HepG2 (cell line): ENCODE measurements at regions not wholly inside any gene's neighbourhood (a gene's known extent, or its start where the extent isn't known, plus 50 kb on each side); places are given as distances from the start of the nearest gene placed in this dataset.

ENCODE experiments used
- ATAC-seq: fragments of 200-7000 bp; cut with Tn5 transposase; 3 replicates; pipeline ENCODE4 v1.9.1; 2020; ENCODE audit warnings: mild to moderate bottlenecking, moderate library complexity
- BruUV-seq: library from RNA; stranded (reverse); fragments of 400-500 nt; replicated peaks from 2 replicates; lab custom pipeline; 2021; lab: Mats Ljungman, UMichigan
- CTCF ChIA-PET: fragments of 300-600 bp; formaldehyde crosslinking; extraction: SDS; loops from one replicate; lab custom pipeline; 2021; ENCODE audit warnings: low total read pairs, inconsistent platforms, low intra/inter-chr PET ratio; lab: Yijun Ruan, JAX
- POLR2A ChIA-PET: fragments of 350-600 bp; sonication (Branson Sonifier 250); formaldehyde crosslinking; loops from one replicate; lab custom pipeline; 2020; ENCODE audit warnings: antibody characterized with exemption, inconsistent platforms; lab: Yijun Ruan, JAX
- DNase-seq: peaks from one replicate; pipeline ENCODE4 v3.0.0-alpha.2; 2015; ENCODE audit warnings: low spot score
- FAIRE-seq: peaks from 3 replicates; lab custom pipeline; 2011; peaks lifted over from hg19 to GRCh38; lab: Jason Lieb, UNC
- H2AFZ ChIP-seq: one replicate; pipeline ENCODE4 v1.6.1; 2011; ENCODE audit warnings: low read length, inconsistent platforms
- H3K27ac ChIP-seq: fragments of 300-600 bp; 3 replicates; pipeline ENCODE4 v1.8.0; 2011; ENCODE audit warnings: mixed run types, mild to moderate bottlenecking, mixed read lengths, low read length, inconsistent platforms; ENCODE audit not compliant: insufficient read depth; ENCODE audit errors: extremely low read length
- H3K27me3 ChIP-seq, 2 experiments: fragments of 200-600 bp in 1 of 2; 2 replicates in 1 of 2; 3 replicates in 1 of 2; pipeline versions ENCODE4 v1.6.0 to v1.8.0; 2011; ENCODE audit warnings: low read length in 2 of 2, mild to moderate bottlenecking in 2 of 2, moderate library complexity in 2 of 2, inconsistent platforms in 1 of 2; ENCODE audit not compliant: insufficient read depth in 2 of 2, control insufficient read depth in 1 of 2
- H3K36me3 ChIP-seq, 2 experiments: fragments of 200-600 bp in 1 of 2; replicated peaks in 1 of 2; 2 replicates in 1 of 2; 3 replicates in 1 of 2; pipeline versions ENCODE4 v1.5.1 to v1.8.0; 2011; ENCODE audit warnings: low read length in 2 of 2, inconsistent platforms in 1 of 2; ENCODE audit not compliant: insufficient read depth in 2 of 2, control insufficient read depth in 1 of 2
- H3K4me1 ChIP-seq: 2 replicates; pipeline ENCODE4 v1.5.1; 2012; ENCODE audit warnings: low read length, inconsistent platforms; ENCODE audit not compliant: insufficient read depth
- H3K4me2 ChIP-seq: 2 replicates; pipeline ENCODE4 v1.6.0; 2011; ENCODE audit warnings: low read depth, low read length, inconsistent platforms
- H3K4me3 ChIP-seq, 3 experiments: fragments of 200-600 bp in 1 of 3; sonication (generic), shearing (Covaris generic) in 1 of 3; replicated peaks in 1 of 3; 2 replicates each; pipeline ENCODE4 v1.5.1; 2011 to 2016; ENCODE audit warnings: low read length in 3 of 3, inconsistent platforms in 2 of 3, low read depth in 2 of 3, mild to moderate bottlenecking in 2 of 3, control low read depth in 1 of 3, mixed read lengths in 1 of 3; ENCODE audit not compliant: insufficient read depth in 1 of 3
- H3K79me2 ChIP-seq: one replicate; pipeline ENCODE4 v1.6.1; 2011; ENCODE audit warnings: low read length, inconsistent platforms; ENCODE audit not compliant: insufficient read depth
- H3K9ac ChIP-seq: 2 replicates; pipeline ENCODE4 v1.6.0; 2011; ENCODE audit warnings: mild to moderate bottlenecking, low read depth, low read length, inconsistent platforms; ENCODE audit not compliant: insufficient read depth
- H3K9me3 ChIP-seq: 2 replicates; pipeline ENCODE4 v1.5.1; 2012; ENCODE audit warnings: mild to moderate bottlenecking, low read length
- H4K20me1 ChIP-seq: 2 replicates; pipeline ENCODE4 v1.6.0; 2011; ENCODE audit warnings: inconsistent platforms, mild to moderate bottlenecking, low read length, moderate library complexity; ENCODE audit not compliant: insufficient read depth
- DR1 ChIP-seq: sonication (generic); formaldehyde crosslinking; IDR thresholded peaks from 2 replicates; pipeline ENCODE4 v1.8.0; 2021; ENCODE audit warnings: mild to moderate bottlenecking, missing genetic modification reagents, inconsistent platforms
- FOXC1 ChIP-seq: sonication (generic); formaldehyde crosslinking; IDR thresholded peaks from 2 replicates; pipeline ENCODE4 v1.8.0; 2022; ENCODE audit warnings: mild to moderate bottlenecking, missing genetic modification reagents, borderline replicate concordance
- GMEB1 ChIP-seq: sonication (generic); formaldehyde crosslinking; IDR thresholded peaks from 2 replicates; pipeline ENCODE4 v1.5.1; 2020; ENCODE audit warnings: missing genetic modification reagents, mild to moderate bottlenecking, borderline replicate concordance
- HMG20A ChIP-seq: IDR thresholded peaks from 2 replicates; pipeline ENCODE4 v1.6.1; 2016; ENCODE audit warnings: borderline replicate concordance
- ISL2 ChIP-seq: sonication (generic); formaldehyde crosslinking; IDR thresholded peaks from 2 replicates; pipeline ENCODE4 v1.5.0; 2020; ENCODE audit warnings: missing genetic modification reagents
- NFKB2 ChIP-seq: sonication (generic); formaldehyde crosslinking; IDR thresholded peaks from 2 replicates; pipeline ENCODE4 v1.4.0; 2020; ENCODE audit warnings: missing genetic modification reagents, borderline replicate concordance
- RNF2 ChIP-seq: fragments of 450-650 bp; conservative IDR thresholded peaks from 2 replicates; pipeline ENCODE4 v1.6.1; 2016; ENCODE audit warnings: low read depth
- SAP130 ChIP-seq: IDR thresholded peaks from 2 replicates; pipeline ENCODE4 v1.6.1; 2016; ENCODE audit warnings: low read depth
- SMC3 ChIP-seq: IDR thresholded peaks from 2 replicates; pipeline ENCODE4 v1.6.1; 2011; ENCODE audit warnings: low read length, improper control_type of control experiment
- TBP ChIP-seq: sonication (generic); formaldehyde crosslinking; IDR thresholded peaks from 2 replicates; pipeline ENCODE4 v1.5.0; 2020; ENCODE audit warnings: missing genetic modification reagents
- ZNF292 ChIP-seq: sonication (generic); formaldehyde crosslinking; IDR thresholded peaks from 2 replicates; pipeline ENCODE4 v1.8.1; 2022; ENCODE audit warnings: mild to moderate bottlenecking, low read depth, missing genetic modification reagents, borderline replicate concordance
- ZNF780A ChIP-seq: sonication (generic); formaldehyde crosslinking; IDR thresholded peaks from 2 replicates; pipeline ENCODE4 v1.8.0; 2022; ENCODE audit warnings: mild to moderate bottlenecking, missing genetic modification reagents, moderate library complexity
- WGBS: methylation state at CpG from one replicate; pipeline ENCODE4 v1.1.6; 2017; ENCODE audit warnings: low lambda C conversion rate; 5-methylcytosine and 5-hydroxymethylcytosine counted together
- in situ Hi-C: cut with HindIII; loops from 2 replicates; pipeline ENCODE4 v1.10.0; 2017; ENCODE audit warnings: low pct_unique_long_range_greater_than_20kb; ENCODE audit not compliant: extremely low pct_ligation_motif_present
- intact Hi-C: fragments of 100-400 bp; cut with micrococcal nuclease; formaldehyde crosslinking; loops from one replicate; pipeline ENCODE4 v1.10.0; 2022; ENCODE audit not compliant: unreplicated experiment
- TF ChIP-seq, protein P1 (sequence below): sonication (generic); formaldehyde crosslinking; IDR thresholded peaks from 2 replicates; pipeline ENCODE4 v1.8.1; 2023; ENCODE audit warnings: mild to moderate bottlenecking, missing genetic modification reagents
- TF ChIP-seq, protein P2 (sequence below): fragments of 450-650 bp; IDR thresholded peaks from 2 replicates; pipeline ENCODE4 v1.6.1; 2017
- TF ChIP-seq, protein P3 (sequence below): sonication (generic); formaldehyde crosslinking; IDR thresholded peaks from 2 replicates; pipeline ENCODE4 v1.5.1; 2020; ENCODE audit warnings: missing genetic modification reagents, mild to moderate bottlenecking, borderline replicate concordance

- no peak overlapping the region for H3K9ac ChIP-seq
- H3K4me1 ChIP-seq, result peaks cover 94% of the 10 kb centered on the region
- FAIRE-seq, result peak; percentile 64
- peak overlapping the region; percentile 44 for H3K4me2 ChIP-seq
- no peak overlapping the region for H3K4me3 ChIP-seq
- ChIA-PET CTCF (no interaction called here), POLR2A (interaction anchor here (0.6 to 2.1 kb wide), 7 partner anchors 8 to 114 kb away, joined by 3 to 13 read pairs (median 5); partner anchors contain the start of gene ACSL4)
- H3K79me2 ChIP-seq, result peaks cover 6% of the 10 kb centered on the region
- H3K9me3 ChIP-seq, result no peaks in the 10 kb centered on the region
- DNase-seq, result peak; percentile 72
- no peaks in the 10 kb centered on the region for H4K20me1 ChIP-seq
- no peak overlapping the region for H2AFZ ChIP-seq
- no peaks in the 10 kb centered on the region for H3K27me3 ChIP-seq
- intact Hi-C loops (no loop called here), in situ Hi-C loops (loop anchor here (10.0 kb wide), 1 partner anchor 92 kb away; the partner anchor contains the start of gene ACSL4)
- H3K36me3 ChIP-seq, result no peaks in the 10 kb centered on the region
- BruUV-seq, result no TSS peak
- peak; percentile 66 for ATAC-seq
- peak overlapping the region; percentile 57 for H3K27ac ChIP-seq
- 0% methylated on average over 1 of the region's 1 CpG for WGBS
- TF ChIP-seq, protein P1, sequence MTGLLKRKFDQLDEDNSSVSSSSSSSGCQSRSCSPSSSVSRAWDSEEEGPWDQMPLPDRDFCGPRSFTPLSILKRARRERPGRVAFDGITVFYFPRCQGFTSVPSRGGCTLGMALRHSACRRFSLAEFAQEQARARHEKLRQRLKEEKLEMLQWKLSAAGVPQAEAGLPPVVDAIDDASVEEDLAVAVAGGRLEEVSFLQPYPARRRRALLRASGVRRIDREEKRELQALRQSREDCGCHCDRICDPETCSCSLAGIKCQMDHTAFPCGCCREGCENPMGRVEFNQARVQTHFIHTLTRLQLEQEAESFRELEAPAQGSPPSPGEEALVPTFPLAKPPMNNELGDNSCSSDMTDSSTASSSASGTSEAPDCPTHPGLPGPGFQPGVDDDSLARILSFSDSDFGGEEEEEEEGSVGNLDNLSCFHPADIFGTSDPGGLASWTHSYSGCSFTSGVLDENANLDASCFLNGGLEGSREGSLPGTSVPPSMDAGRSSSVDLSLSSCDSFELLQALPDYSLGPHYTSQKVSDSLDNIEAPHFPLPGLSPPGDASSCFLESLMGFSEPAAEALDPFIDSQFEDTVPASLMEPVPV (CRISPR knock-in tag), result no peak
- TF ChIP-seq, protein P2, sequence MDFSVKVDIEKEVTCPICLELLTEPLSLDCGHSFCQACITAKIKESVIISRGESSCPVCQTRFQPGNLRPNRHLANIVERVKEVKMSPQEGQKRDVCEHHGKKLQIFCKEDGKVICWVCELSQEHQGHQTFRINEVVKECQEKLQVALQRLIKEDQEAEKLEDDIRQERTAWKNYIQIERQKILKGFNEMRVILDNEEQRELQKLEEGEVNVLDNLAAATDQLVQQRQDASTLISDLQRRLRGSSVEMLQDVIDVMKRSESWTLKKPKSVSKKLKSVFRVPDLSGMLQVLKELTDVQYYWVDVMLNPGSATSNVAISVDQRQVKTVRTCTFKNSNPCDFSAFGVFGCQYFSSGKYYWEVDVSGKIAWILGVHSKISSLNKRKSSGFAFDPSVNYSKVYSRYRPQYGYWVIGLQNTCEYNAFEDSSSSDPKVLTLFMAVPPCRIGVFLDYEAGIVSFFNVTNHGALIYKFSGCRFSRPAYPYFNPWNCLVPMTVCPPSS, result no peak
- TF ChIP-seq SAP130 (peak; percentile 7; the same call in 1 of the 2 replicates), ZNF780A (CRISPR knock-in tag) (no peak), FOXC1 (CRISPR knock-in tag) (no peak), NFKB2 (CRISPR knock-in tag) (no peak), ISL2 (CRISPR knock-in tag) (no peak), SMC3 (peak; percentile 33; the same call in 1 of the 2 replicates), ZNF292 (no peak), GMEB1 (CRISPR knock-in tag) (no peak), TBP (CRISPR knock-in tag) (no peak), HMG20A (no peak), RNF2 (no peak), DR1 (CRISPR knock-in tag) (no peak)
- TF ChIP-seq, protein P3, sequence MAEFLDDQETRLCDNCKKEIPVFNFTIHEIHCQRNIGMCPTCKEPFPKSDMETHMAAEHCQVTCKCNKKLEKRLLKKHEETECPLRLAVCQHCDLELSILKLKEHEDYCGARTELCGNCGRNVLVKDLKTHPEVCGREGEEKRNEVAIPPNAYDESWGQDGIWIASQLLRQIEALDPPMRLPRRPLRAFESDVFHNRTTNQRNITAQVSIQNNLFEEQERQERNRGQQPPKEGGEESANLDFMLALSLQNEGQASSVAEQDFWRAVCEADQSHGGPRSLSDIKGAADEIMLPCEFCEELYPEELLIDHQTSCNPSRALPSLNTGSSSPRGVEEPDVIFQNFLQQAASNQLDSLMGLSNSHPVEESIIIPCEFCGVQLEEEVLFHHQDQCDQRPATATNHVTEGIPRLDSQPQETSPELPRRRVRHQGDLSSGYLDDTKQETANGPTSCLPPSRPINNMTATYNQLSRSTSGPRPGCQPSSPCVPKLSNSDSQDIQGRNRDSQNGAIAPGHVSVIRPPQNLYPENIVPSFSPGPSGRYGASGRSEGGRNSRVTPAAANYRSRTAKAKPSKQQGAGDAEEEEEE (CRISPR knock-in tag), result no peak
Measured at GRCh38 chrX:109826954-109827708, 94.1 kb upstream of the ACSL4 start.
